NCI-H2227 (cell line): ENCODE measurements at regions not wholly inside any gene's neighbourhood (a gene's known extent, or its start where the extent isn't known, plus 50 kb on each side); places are given as distances from the start of the nearest gene placed in this dataset.
A peak's percentile ranks its signal among the peaks of the same experiment; 100 is the strongest.

Experiments used
- DNase-seq: peaks from one replicate; lab custom pipeline; 2025; ENCODE audit not compliant: unreplicated experiment; lab: John Stamatoyannopoulos, UW

- DNase-seq: no peak
These were observed 119.6 kb upstream of the CNTNAP4 start for GRCh38 chr16:76157629-76158028.

GRCh38 chr16:76162046-76162445 is 115.2 kb upstream of the CNTNAP4 start:
- no peak for DNase-seq

- DNase-seq: no peak
These were observed 112.1 kb upstream of the CNTNAP4 start for GRCh38 chr16:76164970-76165558.

GRCh38 chr16:76175718-76176117 is 101.5 kb upstream of the CNTNAP4 start:
- DNase-seq: no peak

GRCh38 chr16:76176153-76176552 is 101.0 kb upstream of the CNTNAP4 start:
- DNase-seq: no peak

GRCh38 chr16:76176616-76177015 is 100.6 kb upstream of the CNTNAP4 start:
- no peak for DNase-seq

GRCh38 chr16:76182041-76182635 is 95.1 kb upstream of the CNTNAP4 start:
- no peak for DNase-seq

- DNase-seq: no peak
These were observed 93.6 kb upstream of the CNTNAP4 start for GRCh38 chr16:76183647-76184046.

- no peak for DNase-seq
These were observed 87.1 kb upstream of the CNTNAP4 start for GRCh38 chr16:76190057-76190456.

- no peak for DNase-seq
These were observed 86.7 kb upstream of the CNTNAP4 start for GRCh38 chr16:76190480-76190879.

GRCh38 chr16:76193906-76194615 is 83.1 kb upstream of the CNTNAP4 start:
- DNase-seq: peak; percentile 39

GRCh38 chr16:76194616-76195015 is 82.6 kb upstream of the CNTNAP4 start:
- peak; percentile 10 for DNase-seq

- DNase-seq: no peak
These were observed 82.1 kb upstream of the CNTNAP4 start for GRCh38 chr16:76195056-76195455.

GRCh38 chr16:76195648-76196047 is 81.6 kb upstream of the CNTNAP4 start:
- DNase-seq: no peak

- no peak for DNase-seq
These were observed 79.3 kb upstream of the CNTNAP4 start for GRCh38 chr16:76197900-76198299.

GRCh38 chr16:76199681-76200220 is 77.5 kb upstream of the CNTNAP4 start:
- DNase-seq: no peak

GRCh38 chr16:76201385-76201784 is 75.8 kb upstream of the CNTNAP4 start:
- DNase-seq: no peak

GRCh38 chr16:76204249-76204648 is 73.0 kb upstream of the CNTNAP4 start:
- no peak for DNase-seq

GRCh38 chr16:76207270-76207669 is 69.9 kb upstream of the CNTNAP4 start:
- DNase-seq: no peak

GRCh38 chr16:76210157-76210556 is 67.0 kb upstream of the CNTNAP4 start:
- no peak for DNase-seq

- DNase-seq: no peak
These were observed 63.3 kb upstream of the CNTNAP4 start for GRCh38 chr16:76213860-76214259.

GRCh38 chr16:76214856-76215255 is 62.3 kb upstream of the CNTNAP4 start:
- DNase-seq: no peak
